ENCODE measurements at regions not wholly inside any gene's neighbourhood (a gene's known extent, or its start where the extent isn't known, plus 50 kb on each side); places are given as distances from the start of the nearest gene placed in this dataset.

GRCh38 chr7:148940702-148941597, 56.9 kb upstream of the EZH2 start:
- no peak for TF ChIP-seq CTCF (IDR thresholded peaks at IDR 0.05)
- TF ChIP-seq POLR2A (IDR thresholded peaks at IDR 0.05): no peak
